ENCODE measurements at regions not wholly inside any gene's neighbourhood (a gene's known extent, or its start where the extent isn't known, plus 50 kb on each side); places are given as distances from the start of the nearest gene placed in this dataset.
"Not testable (repeated sequence)": the region's sequence is repeated elsewhere in the genome, so short reads cannot be mapped to it uniquely, and the experiment has no call there.

DNA sequence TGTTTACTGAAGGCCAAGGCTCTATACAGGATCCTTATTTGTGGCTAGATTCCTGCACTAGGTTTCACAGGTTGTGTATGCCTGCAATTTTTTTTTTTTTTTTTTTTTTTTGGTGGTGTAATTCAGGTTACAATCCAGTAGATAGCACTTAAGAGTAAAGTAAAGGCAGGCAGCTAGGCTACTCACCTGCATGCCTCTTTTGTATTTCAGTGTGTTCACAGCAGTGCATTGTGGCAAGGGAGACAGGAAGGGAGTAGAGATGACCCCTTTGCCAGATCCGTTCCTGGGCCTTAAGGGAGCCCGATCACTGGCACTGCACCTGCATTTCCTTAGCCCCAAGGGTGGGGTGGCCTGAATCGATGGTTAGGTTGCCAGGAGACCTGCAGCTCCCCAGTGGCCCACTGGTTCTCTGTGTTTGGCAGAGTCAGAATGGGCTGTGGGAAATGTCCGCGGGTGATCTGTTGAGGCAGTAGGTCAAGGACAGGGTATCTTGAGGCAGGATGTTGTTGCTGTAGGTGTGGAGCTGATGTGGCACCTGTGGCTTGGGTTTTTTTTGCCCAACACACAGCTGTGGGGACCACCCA, 374.9 kb upstream of the AADAT start:
- no peak overlapping the region for H3K4me3 ChIP-seq
- ATAC-seq: no peak
- H3K36me3 ChIP-seq: no peaks in the 10 kb centered on the region
- H3K27me3 ChIP-seq: no peaks in the 10 kb centered on the region
- no peaks in the 10 kb centered on the region for H3K4me1 ChIP-seq
- TF ChIP-seq, protein P1, sequence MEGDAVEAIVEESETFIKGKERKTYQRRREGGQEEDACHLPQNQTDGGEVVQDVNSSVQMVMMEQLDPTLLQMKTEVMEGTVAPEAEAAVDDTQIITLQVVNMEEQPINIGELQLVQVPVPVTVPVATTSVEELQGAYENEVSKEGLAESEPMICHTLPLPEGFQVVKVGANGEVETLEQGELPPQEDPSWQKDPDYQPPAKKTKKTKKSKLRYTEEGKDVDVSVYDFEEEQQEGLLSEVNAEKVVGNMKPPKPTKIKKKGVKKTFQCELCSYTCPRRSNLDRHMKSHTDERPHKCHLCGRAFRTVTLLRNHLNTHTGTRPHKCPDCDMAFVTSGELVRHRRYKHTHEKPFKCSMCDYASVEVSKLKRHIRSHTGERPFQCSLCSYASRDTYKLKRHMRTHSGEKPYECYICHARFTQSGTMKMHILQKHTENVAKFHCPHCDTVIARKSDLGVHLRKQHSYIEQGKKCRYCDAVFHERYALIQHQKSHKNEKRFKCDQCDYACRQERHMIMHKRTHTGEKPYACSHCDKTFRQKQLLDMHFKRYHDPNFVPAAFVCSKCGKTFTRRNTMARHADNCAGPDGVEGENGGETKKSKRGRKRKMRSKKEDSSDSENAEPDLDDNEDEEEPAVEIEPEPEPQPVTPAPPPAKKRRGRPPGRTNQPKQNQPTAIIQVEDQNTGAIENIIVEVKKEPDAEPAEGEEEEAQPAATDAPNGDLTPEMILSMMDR (IDR thresholded peaks at IDR 0.05): no peak
- DNase-seq: no peak
- no peaks in the 10 kb centered on the region for H3K9me3 ChIP-seq
- no peak overlapping the region for H3K27ac ChIP-seq
- intact Hi-C loops (cut with DNase I): no loop called here

DNA sequence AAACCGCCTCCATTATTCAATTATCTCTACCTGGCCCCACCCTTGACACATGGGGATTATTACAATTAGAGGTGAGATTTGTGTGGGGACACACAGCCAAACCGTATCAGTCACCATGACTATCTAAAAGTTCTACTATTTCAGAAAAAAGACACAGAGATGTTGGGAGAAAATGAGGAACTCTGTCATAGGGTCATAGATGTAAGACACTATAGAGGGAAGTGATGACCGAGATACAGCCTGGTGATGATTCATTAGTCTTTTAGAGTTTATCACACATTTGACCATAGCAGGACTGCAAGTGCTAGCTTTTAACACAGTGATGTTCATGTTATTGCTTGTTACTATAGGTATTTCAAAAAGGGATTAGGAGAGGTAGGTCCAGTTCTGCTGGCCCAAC, 357.0 kb upstream of the AADAT start:
- TF ChIP-seq, protein P1 (IDR thresholded peaks at IDR 0.05): no peak
- Histone ChIP-seq H3K4me1 (no peaks in the 10 kb centered on the region), H3K27me3 (no peaks in the 10 kb centered on the region), H3K27ac (no peak overlapping the region), H3K36me3 (no peaks in the 10 kb centered on the region), H3K9me3 (no peaks in the 10 kb centered on the region), H3K4me3 (no peak overlapping the region)
- ATAC-seq (no peak), DNase-seq (no peak)
- intact Hi-C loops (cut with DNase I): no loop called here

DNA sequence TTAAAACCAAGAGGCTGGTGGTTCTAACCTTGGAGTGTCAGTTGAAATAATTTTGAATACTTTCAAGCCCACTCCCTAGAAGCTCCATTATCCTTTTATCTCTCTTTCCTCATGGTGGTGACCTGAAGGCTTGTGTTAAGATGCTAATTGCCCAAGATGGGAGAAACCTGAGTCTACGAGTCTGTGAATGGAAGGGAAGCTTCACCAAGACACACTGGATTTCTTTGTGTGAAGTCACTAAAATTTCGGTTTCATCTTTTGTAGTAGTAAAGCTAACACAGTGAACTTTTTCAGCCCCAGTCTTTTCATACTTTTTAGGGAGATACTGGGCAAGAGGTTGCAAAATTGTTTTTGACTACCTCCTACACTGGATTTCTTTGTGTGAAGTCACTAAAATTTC, 351.4 kb upstream of the AADAT start:
- H3K4me3 ChIP-seq; H3K9me3 ChIP-seq; H3K4me1 ChIP-seq; H3K27me3 ChIP-seq; intact Hi-C loops (cut with DNase I); DNase-seq; H3K36me3 ChIP-seq; H3K27ac ChIP-seq; ATAC-seq: not testable (repeated sequence)

DNA sequence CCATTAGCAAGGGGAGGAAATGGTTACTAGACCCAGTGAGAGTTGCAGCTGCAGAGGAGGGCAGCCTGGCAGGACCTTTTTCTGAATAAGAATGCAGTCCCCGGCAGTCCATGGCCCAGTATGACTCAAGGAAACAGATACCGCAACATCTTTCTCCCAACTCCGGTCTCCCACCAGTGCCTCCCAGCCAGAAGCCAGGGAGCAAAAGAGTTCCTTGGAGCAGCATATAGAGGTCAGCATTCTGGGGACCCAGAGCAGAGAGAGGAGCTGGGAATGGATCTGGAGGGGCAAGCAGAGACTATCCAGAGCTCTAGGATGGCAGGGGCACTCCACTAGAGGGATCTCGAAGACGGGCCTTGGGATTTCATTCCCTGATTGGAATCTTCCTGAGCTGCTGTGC, 339.2 kb upstream of the AADAT start:
- Histone ChIP-seq H3K4me1 (no peaks in the 10 kb centered on the region), H3K36me3 (no peaks in the 10 kb centered on the region), H3K4me3 (no peak overlapping the region), H3K9me3 (no peaks in the 10 kb centered on the region), H3K27me3 (no peaks in the 10 kb centered on the region), H3K27ac (no peak overlapping the region)
- DNase-seq (no peak), ATAC-seq (no peak)
- intact Hi-C loops (cut with DNase I): no loop called here
- TF ChIP-seq, protein P1 (IDR thresholded peaks at IDR 0.05): no peak

DNA sequence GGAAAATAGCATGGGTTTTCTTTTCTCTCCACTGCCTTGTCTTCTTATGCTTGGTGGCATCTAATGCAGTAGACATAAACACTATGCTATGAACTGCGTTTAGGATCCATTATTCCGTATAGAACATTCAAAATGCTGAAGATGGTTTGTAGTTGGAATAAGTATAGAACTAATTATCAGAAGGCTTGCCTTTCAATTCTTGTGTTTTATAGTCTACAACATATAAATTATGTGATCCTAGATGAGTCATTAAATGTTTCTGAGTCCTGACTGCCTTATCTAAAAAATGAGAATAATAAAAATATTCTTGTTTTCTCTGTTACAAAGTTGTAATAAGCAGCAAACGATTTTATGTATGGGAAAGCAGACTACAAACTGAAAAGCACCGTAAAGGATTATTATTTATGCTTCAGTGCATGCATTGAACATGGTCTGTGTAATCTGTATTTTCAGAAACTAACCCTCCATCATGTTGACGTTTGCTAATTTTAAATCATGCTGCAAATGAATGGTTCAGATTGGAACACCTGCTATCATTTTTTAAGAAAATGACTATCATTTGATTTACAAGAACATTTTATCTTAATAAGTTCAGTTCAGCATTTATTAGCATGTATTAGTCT, 335.9 kb upstream of the AADAT start:
- TF ChIP-seq, protein P1 (IDR thresholded peaks at IDR 0.05): no peak
- DNase-seq (no peak), ATAC-seq (no peak)
- no peak overlapping the region for H3K4me3 ChIP-seq
- H3K9me3 ChIP-seq: no peaks in the 10 kb centered on the region
- no peaks in the 10 kb centered on the region for H3K36me3 ChIP-seq
- H3K27me3 ChIP-seq: no peaks in the 10 kb centered on the region
- H3K4me1 ChIP-seq: no peaks in the 10 kb centered on the region
- intact Hi-C loops (cut with DNase I): no loop called here
- H3K27ac ChIP-seq: no peak overlapping the region

DNA sequence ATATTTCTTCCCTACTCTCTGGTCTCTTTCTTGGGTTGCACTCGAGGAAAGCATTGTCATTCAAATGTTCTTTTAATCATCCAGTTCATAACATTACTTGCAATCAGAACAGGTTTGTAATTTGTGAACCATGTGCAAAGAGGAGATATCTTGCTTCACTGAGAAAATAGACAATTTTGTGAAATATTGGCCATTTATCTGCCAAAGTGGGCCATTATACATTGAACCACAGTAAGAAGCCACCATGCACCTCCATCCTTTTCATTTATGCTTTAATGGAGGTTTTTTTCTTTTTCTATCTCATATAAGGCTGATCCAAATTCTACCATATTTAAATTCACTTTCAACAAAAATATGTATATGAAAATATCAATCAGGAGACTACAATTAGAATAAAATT, 335.3 kb upstream of the AADAT start:
- H3K4me1 ChIP-seq: no peaks in the 10 kb centered on the region
- no peaks in the 10 kb centered on the region for H3K27me3 ChIP-seq
- no peak overlapping the region for H3K4me3 ChIP-seq
- H3K27ac ChIP-seq: no peak overlapping the region
- TF ChIP-seq, protein P1 (IDR thresholded peaks at IDR 0.05): no peak
- DNase-seq (no peak), ATAC-seq (no peak)
- intact Hi-C loops (cut with DNase I): no loop called here
- H3K36me3 ChIP-seq: no peaks in the 10 kb centered on the region
- no peaks in the 10 kb centered on the region for H3K9me3 ChIP-seq
